ENCODE measurements at regions not wholly inside any gene's neighbourhood (a gene's known extent, or its start where the extent isn't known, plus 50 kb on each side); places are given as distances from the start of the nearest gene placed in this dataset.

DNA sequence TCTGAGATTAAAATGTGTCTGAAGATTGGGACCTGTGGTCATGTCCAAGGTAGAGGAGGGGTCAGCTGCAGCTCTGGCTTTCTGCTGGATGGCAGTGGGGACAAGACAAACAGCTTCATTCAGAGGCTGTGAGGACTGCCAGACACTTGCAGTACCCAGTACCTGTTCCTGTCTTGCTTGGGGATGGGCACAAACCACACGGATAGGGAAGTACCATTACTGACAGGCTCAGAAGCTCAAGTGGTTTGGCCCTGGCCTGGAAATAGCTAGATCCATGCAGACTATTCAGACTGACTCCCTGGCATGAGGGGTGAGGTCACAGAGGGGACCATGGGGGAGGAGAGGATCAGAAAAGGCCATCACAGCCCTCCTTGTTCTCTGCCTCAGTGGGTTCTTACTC is 56.0 kb upstream of the COMTD1 start (continued):
- TF ChIP-seq NANOG (IDR thresholded peaks at IDR 0.05; ENCODE audit: borderline replicate concordance) = no peak
- TF ChIP-seq ZNF331 (CRISPR knock-in tag; IDR thresholded peaks at IDR 0.05; ENCODE audit: low read depth) = no peak
- no peak for TF ChIP-seq STAT1 (IDR thresholded peaks at IDR 0.05; ENCODE audit: unreplicated experiment)
- TF ChIP-seq CREB1 (CRISPR knock-in tag; IDR thresholded peaks at IDR 0.05; ENCODE audit: low read depth) = no peak
- TF ChIP-seq CTCF (conservative IDR thresholded peaks at IDR 0.05; ENCODE audit: low read depth in 2 of 2) = no peak
- TF ChIP-seq EZH2 (IDR thresholded peaks at IDR 0.05; ENCODE audit: low read depth, unreplicated experiment) = no peak
- TF ChIP-seq, protein P1, sequence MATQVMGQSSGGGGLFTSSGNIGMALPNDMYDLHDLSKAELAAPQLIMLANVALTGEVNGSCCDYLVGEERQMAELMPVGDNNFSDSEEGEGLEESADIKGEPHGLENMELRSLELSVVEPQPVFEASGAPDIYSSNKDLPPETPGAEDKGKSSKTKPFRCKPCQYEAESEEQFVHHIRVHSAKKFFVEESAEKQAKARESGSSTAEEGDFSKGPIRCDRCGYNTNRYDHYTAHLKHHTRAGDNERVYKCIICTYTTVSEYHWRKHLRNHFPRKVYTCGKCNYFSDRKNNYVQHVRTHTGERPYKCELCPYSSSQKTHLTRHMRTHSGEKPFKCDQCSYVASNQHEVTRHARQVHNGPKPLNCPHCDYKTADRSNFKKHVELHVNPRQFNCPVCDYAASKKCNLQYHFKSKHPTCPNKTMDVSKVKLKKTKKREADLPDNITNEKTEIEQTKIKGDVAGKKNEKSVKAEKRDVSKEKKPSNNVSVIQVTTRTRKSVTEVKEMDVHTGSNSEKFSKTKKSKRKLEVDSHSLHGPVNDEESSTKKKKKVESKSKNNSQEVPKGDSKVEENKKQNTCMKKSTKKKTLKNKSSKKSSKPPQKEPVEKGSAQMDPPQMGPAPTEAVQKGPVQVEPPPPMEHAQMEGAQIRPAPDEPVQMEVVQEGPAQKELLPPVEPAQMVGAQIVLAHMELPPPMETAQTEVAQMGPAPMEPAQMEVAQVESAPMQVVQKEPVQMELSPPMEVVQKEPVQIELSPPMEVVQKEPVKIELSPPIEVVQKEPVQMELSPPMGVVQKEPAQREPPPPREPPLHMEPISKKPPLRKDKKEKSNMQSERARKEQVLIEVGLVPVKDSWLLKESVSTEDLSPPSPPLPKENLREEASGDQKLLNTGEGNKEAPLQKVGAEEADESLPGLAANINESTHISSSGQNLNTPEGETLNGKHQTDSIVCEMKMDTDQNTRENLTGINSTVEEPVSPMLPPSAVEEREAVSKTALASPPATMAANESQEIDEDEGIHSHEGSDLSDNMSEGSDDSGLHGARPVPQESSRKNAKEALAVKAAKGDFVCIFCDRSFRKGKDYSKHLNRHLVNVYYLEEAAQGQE (IDR thresholded peaks at IDR 0.05; ENCODE audit: unreplicated experiment) = no peak

GRCh38 chr10:75288140-75288711 is 52.5 kb upstream of the COMTD1 start:
- peaks cover 12% of the 10 kb centered on the region for H3K27me3 Mint-ChIP-seq (ENCODE audit: insufficient read depth, low read depth, poor library complexity)
- Histone ChIP-seq H3F3A (replicated peaks; ENCODE audit: low read depth) (no peaks in the 10 kb centered on the region), H3K4me3 (no peak overlapping the region), H3K27me3 (ENCODE audit: insufficient read depth) (peaks cover 17% of the 10 kb centered on the region), H2AFZ (no peak overlapping the region), H3K4me2 (no peak overlapping the region), H3K27ac (ENCODE audit: low read depth) (no peak overlapping the region), H3K9me2 (ENCODE audit: insufficient read depth) (peaks cover 7% of the 10 kb centered on the region; the same call in 1 of the 2 replicates), H3K79me2 (replicated peaks; ENCODE audit: insufficient read depth) (no peaks in the 10 kb centered on the region), H3K4me1 (ENCODE audit: insufficient read depth) (peaks cover 4% of the 10 kb centered on the region; the same call in 1 of the 2 replicates), H4K20me1 (replicated peaks; ENCODE audit: insufficient read depth) (no peaks in the 10 kb centered on the region), H3K36me3 (ENCODE audit: insufficient read depth) (no peaks in the 10 kb centered on the region)
- peaks cover 13% of the 10 kb centered on the region for H3K4me1 Mint-ChIP-seq
- no peak overlapping the region for H3K27ac Mint-ChIP-seq
- DNase-seq (ENCODE audit: low spot score) (no peak), ATAC-seq (no peak)
- no peaks in the 10 kb centered on the region; the same call in 2 of the 3 replicates for H3K9me3 Mint-ChIP-seq
- no peak overlapping the region for H3K4me3 Mint-ChIP-seq
- no peaks in the 10 kb centered on the region for H3K36me3 Mint-ChIP-seq (ENCODE audit: low read depth)
- TF ChIP-seq JUNB (IDR thresholded peaks at IDR 0.05; ENCODE audit: unreplicated experiment) = no peak
- TF ChIP-seq CTCF (conservative IDR thresholded peaks at IDR 0.05; ENCODE audit: low read depth in 2 of 2) = no peak
- no peak for TF ChIP-seq EZH2 (IDR thresholded peaks at IDR 0.05; ENCODE audit: low read depth, unreplicated experiment)
- no peak for TF ChIP-seq ZNF331 (CRISPR knock-in tag; IDR thresholded peaks at IDR 0.05; ENCODE audit: low read depth)
- TF ChIP-seq, protein P1 (IDR thresholded peaks at IDR 0.05; ENCODE audit: unreplicated experiment) = no peak
- no peak for TF ChIP-seq POLR2AphosphoS5 (IDR thresholded peaks at IDR 0.05; ENCODE audit: low read depth)
- TF ChIP-seq NANOG (IDR thresholded peaks at IDR 0.05; ENCODE audit: borderline replicate concordance) = no peak
- no peak for TF ChIP-seq CREB1 (CRISPR knock-in tag; IDR thresholded peaks at IDR 0.05; ENCODE audit: low read depth)
- no peak for TF ChIP-seq STAT1 (IDR thresholded peaks at IDR 0.05; ENCODE audit: unreplicated experiment)
- no peak for TF ChIP-seq ETS1 (IDR thresholded peaks at IDR 0.05)
- no peak for TF ChIP-seq EZH2phosphoT487 (IDR thresholded peaks at IDR 0.05; ENCODE audit: unreplicated experiment)
- no peak for TF ChIP-seq ZNF114 (CRISPR knock-in tag; IDR thresholded peaks at IDR 0.05)
